ENCODE measurements at regions not wholly inside any gene's neighbourhood (a gene's known extent, or its start where the extent isn't known, plus 50 kb on each side); places are given as distances from the start of the nearest gene placed in this dataset.

GRCh38 chr11:134645576-134645975 is 233.5 kb upstream of the B3GAT1 start:
- TF ChIP-seq, protein P1, sequence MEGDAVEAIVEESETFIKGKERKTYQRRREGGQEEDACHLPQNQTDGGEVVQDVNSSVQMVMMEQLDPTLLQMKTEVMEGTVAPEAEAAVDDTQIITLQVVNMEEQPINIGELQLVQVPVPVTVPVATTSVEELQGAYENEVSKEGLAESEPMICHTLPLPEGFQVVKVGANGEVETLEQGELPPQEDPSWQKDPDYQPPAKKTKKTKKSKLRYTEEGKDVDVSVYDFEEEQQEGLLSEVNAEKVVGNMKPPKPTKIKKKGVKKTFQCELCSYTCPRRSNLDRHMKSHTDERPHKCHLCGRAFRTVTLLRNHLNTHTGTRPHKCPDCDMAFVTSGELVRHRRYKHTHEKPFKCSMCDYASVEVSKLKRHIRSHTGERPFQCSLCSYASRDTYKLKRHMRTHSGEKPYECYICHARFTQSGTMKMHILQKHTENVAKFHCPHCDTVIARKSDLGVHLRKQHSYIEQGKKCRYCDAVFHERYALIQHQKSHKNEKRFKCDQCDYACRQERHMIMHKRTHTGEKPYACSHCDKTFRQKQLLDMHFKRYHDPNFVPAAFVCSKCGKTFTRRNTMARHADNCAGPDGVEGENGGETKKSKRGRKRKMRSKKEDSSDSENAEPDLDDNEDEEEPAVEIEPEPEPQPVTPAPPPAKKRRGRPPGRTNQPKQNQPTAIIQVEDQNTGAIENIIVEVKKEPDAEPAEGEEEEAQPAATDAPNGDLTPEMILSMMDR (IDR thresholded peaks at IDR 0.05) = no peak
- no peak for TF ChIP-seq POLR2A (IDR thresholded peaks at IDR 0.05)

Measured in thyroid gland (tissue), 4 donors.